H54 (cell line): ENCODE measurements at regions not wholly inside any gene's neighbourhood (a gene's known extent, or its start where the extent isn't known, plus 50 kb on each side); places are given as distances from the start of the nearest gene placed in this dataset.
"Not testable (repeated sequence)": the region's sequence is repeated elsewhere in the genome, so short reads cannot be mapped to it uniquely, and the experiment has no call there.

Experiments
- DNase-seq: peaks from one replicate; pipeline ENCODE4 v3.0.0; 2011; ENCODE audit warnings: low spot score, mixed read lengths; ENCODE audit not compliant: insufficient read length
- FAIRE-seq: peaks from 3 replicates; lab custom pipeline; 2011; peaks lifted over from hg19 to GRCh38; lab: Jason Lieb, UNC
- POLR2A ChIP-seq: IDR thresholded peaks from 2 replicates; pipeline ENCODE4 v1.6.1; 2011; ENCODE audit warnings: low read depth, mild to moderate bottlenecking, low read length

- FAIRE-seq (no peak), DNase-seq (no peak)
- no peak for TF ChIP-seq POLR2A
Observed at GRCh38 chr15:20272422-20273184, 269.0 kb downstream of the GOLGA6L6 start.

GRCh38 chr15:20271647-20272046, 270.0 kb downstream of the GOLGA6L6 start:
- no peak for FAIRE-seq
- no peak for TF ChIP-seq POLR2A
- no peak for DNase-seq

- DNase-seq, FAIRE-seq: not testable (repeated sequence)
Observed at GRCh38 chr15:20269956-20270355, 271.6 kb downstream of the GOLGA6L6 start.

- not testable (repeated sequence) for DNase-seq, FAIRE-seq
Observed at GRCh38 chr15:20267996-20268395, 273.6 kb downstream of the GOLGA6L6 start.

GRCh38 chr15:20267051-20267730, 274.4 kb downstream of the GOLGA6L6 start:
- FAIRE-seq, result not testable (repeated sequence)

GRCh38 chr15:20265710-20266109, 275.9 kb downstream of the GOLGA6L6 start:
- DNase-seq, FAIRE-seq: not testable (repeated sequence)

More at GRCh38 chr15:20267051-20267730, 274.4 kb downstream of the GOLGA6L6 start:
- not testable (repeated sequence) for DNase-seq

- not testable (repeated sequence) for FAIRE-seq, DNase-seq
Observed at GRCh38 chr15:20261321-20262280, 280.0 kb downstream of the GOLGA6L6 start.

- not testable (repeated sequence) for FAIRE-seq
Observed at GRCh38 chr15:20260650-20261049, 280.9 kb downstream of the GOLGA6L6 start.

GRCh38 chr15:20259559-20260190, 281.9 kb downstream of the GOLGA6L6 start:
- DNase-seq, FAIRE-seq: not testable (repeated sequence)

More at GRCh38 chr15:20260650-20261049, 280.9 kb downstream of the GOLGA6L6 start:
- not testable (repeated sequence) for DNase-seq

GRCh38 chr15:20256394-20256793, 285.2 kb downstream of the GOLGA6L6 start:
- FAIRE-seq, DNase-seq: not testable (repeated sequence)

- FAIRE-seq, DNase-seq: not testable (repeated sequence)
Observed at GRCh38 chr15:20255641-20256040, 286.0 kb downstream of the GOLGA6L6 start.

GRCh38 chr15:20253047-20253615, 288.5 kb downstream of the GOLGA6L6 start:
- not testable (repeated sequence) for DNase-seq, FAIRE-seq

- FAIRE-seq, DNase-seq: not testable (repeated sequence)
Observed at GRCh38 chr15:20252040-20252439, 289.6 kb downstream of the GOLGA6L6 start.

- FAIRE-seq, DNase-seq: not testable (repeated sequence)
Observed at GRCh38 chr15:20251214-20252005, 290.2 kb downstream of the GOLGA6L6 start.

GRCh38 chr15:20250206-20250605, 291.4 kb downstream of the GOLGA6L6 start:
- DNase-seq, FAIRE-seq: not testable (repeated sequence)

GRCh38 chr15:20249677-20249970, 292.0 kb downstream of the GOLGA6L6 start:
- FAIRE-seq, DNase-seq: not testable (repeated sequence)

GRCh38 chr15:20248434-20248833, 293.2 kb downstream of the GOLGA6L6 start:
- DNase-seq, FAIRE-seq: not testable (repeated sequence)

- not testable (repeated sequence) for FAIRE-seq, DNase-seq
Observed at GRCh38 chr15:20247137-20247536, 294.5 kb downstream of the GOLGA6L6 start.
